Loucy (cell line): ENCODE measurements at regions not wholly inside any gene's neighbourhood (a gene's known extent, or its start where the extent isn't known, plus 50 kb on each side); places are given as distances from the start of the nearest gene placed in this dataset.

Experiments used
- EZH2phosphoT487 ChIP-seq: fragments of 200-600 bp; IDR thresholded peaks from 2 replicates; pipeline ENCODE4 v1.6.1; 2018; ENCODE audit warnings: antibody characterized with exemption, mild to moderate bottlenecking, moderate library complexity, borderline replicate concordance
- TF ChIP-seq, protein P1 (sequence below): fragments of 200-600 bp; sonication (generic); conservative IDR thresholded peaks from 2 replicates; pipeline ENCODE4 v1.5.1; 2014; ENCODE audit warnings: mild to moderate bottlenecking, antibody characterized with exemption, low read length

GRCh38 chr21:17214801-17215200, 298.0 kb upstream of the CXADR start:
- TF ChIP-seq, protein P1, sequence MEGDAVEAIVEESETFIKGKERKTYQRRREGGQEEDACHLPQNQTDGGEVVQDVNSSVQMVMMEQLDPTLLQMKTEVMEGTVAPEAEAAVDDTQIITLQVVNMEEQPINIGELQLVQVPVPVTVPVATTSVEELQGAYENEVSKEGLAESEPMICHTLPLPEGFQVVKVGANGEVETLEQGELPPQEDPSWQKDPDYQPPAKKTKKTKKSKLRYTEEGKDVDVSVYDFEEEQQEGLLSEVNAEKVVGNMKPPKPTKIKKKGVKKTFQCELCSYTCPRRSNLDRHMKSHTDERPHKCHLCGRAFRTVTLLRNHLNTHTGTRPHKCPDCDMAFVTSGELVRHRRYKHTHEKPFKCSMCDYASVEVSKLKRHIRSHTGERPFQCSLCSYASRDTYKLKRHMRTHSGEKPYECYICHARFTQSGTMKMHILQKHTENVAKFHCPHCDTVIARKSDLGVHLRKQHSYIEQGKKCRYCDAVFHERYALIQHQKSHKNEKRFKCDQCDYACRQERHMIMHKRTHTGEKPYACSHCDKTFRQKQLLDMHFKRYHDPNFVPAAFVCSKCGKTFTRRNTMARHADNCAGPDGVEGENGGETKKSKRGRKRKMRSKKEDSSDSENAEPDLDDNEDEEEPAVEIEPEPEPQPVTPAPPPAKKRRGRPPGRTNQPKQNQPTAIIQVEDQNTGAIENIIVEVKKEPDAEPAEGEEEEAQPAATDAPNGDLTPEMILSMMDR, result no peak
- no peak for TF ChIP-seq EZH2phosphoT487
